Activated CD8-positive, alpha-beta memory T cell treated with anti-CD3 and anti-CD28 coated beads for 36 hours (primary cell): ENCODE measurements at regions not wholly inside any gene's neighbourhood (a gene's known extent, or its start where the extent isn't known, plus 50 kb on each side); places are given as distances from the start of the nearest gene placed in this dataset.

ENCODE experiments used
- CTCF ChIA-PET: fragments of 350-600 bp; sonication (Branson Sonifier 250); formaldehyde crosslinking; loops from one replicate; lab custom pipeline; 2021; ENCODE audit warnings: antibody characterized with exemption; lab: Charles Lee
- POLR2A ChIA-PET: fragments of 350-600 bp; sonication (Branson Sonifier 250); formaldehyde crosslinking; loops from one replicate; lab custom pipeline; 2021; ENCODE audit warnings: antibody characterized with exemption; lab: Charles Lee

DNA sequence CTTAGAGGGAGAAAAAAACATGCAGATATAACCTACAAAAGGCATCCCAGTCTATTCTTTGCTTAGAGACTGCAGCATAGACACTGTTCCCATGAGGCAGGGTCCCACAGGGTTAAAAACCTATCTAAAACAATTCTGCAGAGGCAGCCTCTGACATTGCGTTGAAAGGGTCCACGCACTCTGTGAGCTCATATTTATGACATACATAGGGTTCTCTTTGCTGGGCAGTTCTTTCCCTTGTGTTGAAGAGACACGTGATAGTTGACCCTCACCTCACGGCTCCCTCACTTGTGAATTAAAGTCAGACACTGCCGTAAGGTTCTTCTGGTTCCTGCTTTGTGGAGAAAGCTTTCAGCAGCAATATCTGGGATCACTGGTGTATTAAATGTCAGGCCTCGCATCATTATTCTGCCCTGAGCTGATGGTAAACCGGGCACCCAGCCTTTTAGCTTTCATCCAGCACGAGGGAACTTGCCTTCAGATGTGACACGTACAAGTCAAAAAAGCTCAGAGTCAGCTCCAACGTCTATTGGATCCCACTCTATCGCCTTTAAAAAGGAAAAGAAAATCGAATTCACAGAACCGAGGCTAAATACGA, 52.8 kb upstream of the HNRNPU start:
- ChIA-PET POLR2A (no interaction called here), CTCF (interaction anchor here (1.1 kb wide), 1 partner anchor 313 kb away, joined by 3 read pairs; no protein-coding TSS in a partner anchor)

DNA sequence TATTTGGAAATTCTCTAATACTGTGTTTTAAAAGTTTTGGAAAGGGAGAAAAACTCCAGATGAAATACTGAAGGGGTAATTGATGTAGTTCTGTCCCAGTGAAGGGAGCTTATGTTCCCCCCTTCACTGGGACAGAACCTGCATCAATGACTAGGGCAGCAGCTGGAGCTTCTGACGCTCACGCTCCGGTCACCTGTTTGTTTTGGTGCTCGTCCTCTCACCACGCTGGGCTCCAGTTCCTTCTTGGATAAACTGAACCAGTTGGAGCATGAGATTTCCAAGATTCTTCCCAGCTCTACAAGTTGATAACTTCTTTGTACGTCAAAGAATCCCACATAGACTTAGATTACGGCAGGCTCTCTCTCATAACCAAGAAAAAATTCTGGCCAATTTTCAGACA, 51.4 kb upstream of the HNRNPU start:
- CTCF ChIA-PET: interaction anchor here (1.1 kb wide), 1 partner anchor 312 kb away, joined by 3 read pairs; no protein-coding TSS in a partner anchor

DNA sequence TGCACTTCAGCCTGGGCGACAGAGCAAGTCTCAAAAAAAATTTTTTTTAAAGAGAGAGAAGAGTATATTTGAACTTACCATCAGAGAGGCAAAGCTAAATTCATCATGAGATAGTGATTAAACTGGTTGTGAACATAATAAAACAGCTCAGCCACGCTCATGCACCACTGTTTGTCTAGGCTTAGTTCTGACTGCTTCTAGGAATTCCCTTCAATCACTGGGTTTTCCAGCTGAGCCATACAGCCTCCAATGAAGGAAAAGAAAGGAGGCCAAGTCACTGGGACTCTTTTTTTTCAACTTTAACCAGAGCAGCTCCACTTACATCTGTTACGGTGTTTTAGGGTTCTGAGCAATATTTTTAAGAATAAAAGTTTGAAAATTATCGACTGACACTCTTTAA, 50.4 kb upstream of the HNRNPU start:
- CTCF ChIA-PET: no interaction called here
- POLR2A ChIA-PET: interaction anchor here (0.9 kb wide), 1 partner anchor 55 kb away, joined by 3 read pairs; a partner anchor contains a TSS

More for the DNA sequence above, 51.4 kb upstream of the HNRNPU start:
- POLR2A ChIA-PET: no interaction called here
